ENCODE measurements at regions not wholly inside any gene's neighbourhood (a gene's known extent, or its start where the extent isn't known, plus 50 kb on each side); places are given as distances from the start of the nearest gene placed in this dataset.

GRCh38 chr4:153989505-153989904, 200.6 kb upstream of the SFRP2 start:
- TF ChIP-seq EZH2 (IDR thresholded peaks at IDR 0.05; ENCODE audit: borderline replicate concordance, insufficient read depth, low read depth, low read length, poor library complexity, severe bottlenecking) = no peak
- TF ChIP-seq CTCF (IDR thresholded peaks at IDR 0.05) = no peak
